PC-9 (cell line): ENCODE measurements at regions not wholly inside any gene's neighbourhood (a gene's known extent, or its start where the extent isn't known, plus 50 kb on each side); places are given as distances from the start of the nearest gene placed in this dataset.
"Not testable (repeated sequence)": the region's sequence is repeated elsewhere in the genome, so short reads cannot be mapped to it uniquely, and the experiment has no call there.

Source experiments
- BruUV-seq: library from RNA; stranded (reverse); fragments of 400-500 nt; replicated peaks from 2 replicates; lab custom pipeline; 2021; lab: Mats Ljungman, UMichigan
- CTCF ChIA-PET: fragments of 300-600 bp; sonication (Branson Sonifier 250); formaldehyde crosslinking; loops from one replicate; lab custom pipeline; 2022; ENCODE audit warnings: antibody characterized with exemption; lab: Charles Lee
- POLR2A ChIA-PET: fragments of 300-600 bp; sonication (Branson Sonifier 250); formaldehyde crosslinking; loops from one replicate; lab custom pipeline; 2022; ENCODE audit warnings: antibody characterized with exemption; ENCODE audit not compliant: unreplicated experiment; lab: Charles Lee
- DNase-seq, 2 experiments: peaks; one replicate each; pipeline versions ENCODE4 v3.0.0 to v3.0.0-alpha.2; 2015 to 2022; ENCODE audit warnings: mixed read lengths in 1 of 2
- H2AFZ ChIP-seq: fragments of 200-600 bp; sonication (generic); 2 replicates; pipeline ENCODE4 v1.8.1; 2017; ENCODE audit warnings: antibody characterized with exemption
- H3F3A ChIP-seq: fragments of 200-600 bp; sonication (generic); 2 replicates; pipeline ENCODE4 v1.8.1; 2017; ENCODE audit warnings: antibody characterized with exemption, mild to moderate bottlenecking, low read depth; ENCODE audit not compliant: insufficient read depth
- H3K27ac ChIP-seq: fragments of 200-600 bp; sonication (generic); 2 replicates; pipeline ENCODE4 v1.6.1; 2016; ENCODE audit warnings: mixed run types
- H3K27me3 ChIP-seq: fragments of 200-600 bp; sonication (generic); 2 replicates; pipeline ENCODE4 v1.6.1; 2016; ENCODE audit warnings: low read depth, mixed run types; ENCODE audit not compliant: insufficient read depth
- H3K36me3 ChIP-seq: fragments of 200-600 bp; sonication (generic); 2 replicates; pipeline ENCODE4 v1.6.1; 2016; ENCODE audit warnings: low read depth, mixed run types
- H3K4me1 ChIP-seq: fragments of 200-600 bp; sonication (generic); replicated peaks from 2 replicates; pipeline ENCODE4 v1.6.1; 2016; ENCODE audit warnings: mixed run types; ENCODE audit not compliant: insufficient read depth
- H3K4me2 ChIP-seq: fragments of 200-600 bp; sonication (generic); 2 replicates; pipeline ENCODE4 v1.6.1; 2017; ENCODE audit warnings: mixed run types
- H3K4me3 ChIP-seq: fragments of 200-600 bp; sonication (generic); 2 replicates; pipeline ENCODE4 v1.6.1; 2016; ENCODE audit warnings: mixed run types
- H3K79me2 ChIP-seq: fragments of 200-600 bp; sonication (generic); 2 replicates; pipeline ENCODE4 v1.6.1; 2017; ENCODE audit warnings: low read depth, mixed run types
- H3K9me2 ChIP-seq: fragments of 200-600 bp; sonication (generic); 2 replicates; pipeline ENCODE4 v1.8.1; 2017; ENCODE audit warnings: mild to moderate bottlenecking; ENCODE audit not compliant: insufficient read depth
- H3K9me3 ChIP-seq: fragments of 200-600 bp; sonication (generic); 2 replicates; pipeline ENCODE4 v1.8.1; 2016; ENCODE audit warnings: low read depth; ENCODE audit not compliant: insufficient read depth
- H4K20me1 ChIP-seq: fragments of 200-600 bp; sonication (generic); 2 replicates; pipeline ENCODE4 v1.8.1; 2017; ENCODE audit not compliant: insufficient read depth
- CTCF ChIP-seq: fragments of 200-600 bp; sonication (generic); conservative IDR thresholded peaks from 2 replicates; pipeline ENCODE4 v1.6.1; 2017; ENCODE audit warnings: mixed run types, antibody characterized with exemption, mild to moderate bottlenecking, moderate library complexity
- EZH2 ChIP-seq: fragments of 200-600 bp; sonication (generic); IDR thresholded peaks from 2 replicates; pipeline ENCODE4 v1.8.0; 2017; ENCODE audit warnings: antibody characterized with exemption, low read depth
- intact Hi-C: fragments of 100-400 bp; cut with micrococcal nuclease; formaldehyde crosslinking; loops from one replicate; pipeline ENCODE4 v1.10.0; 2022; ENCODE audit not compliant: unreplicated experiment

DNA sequence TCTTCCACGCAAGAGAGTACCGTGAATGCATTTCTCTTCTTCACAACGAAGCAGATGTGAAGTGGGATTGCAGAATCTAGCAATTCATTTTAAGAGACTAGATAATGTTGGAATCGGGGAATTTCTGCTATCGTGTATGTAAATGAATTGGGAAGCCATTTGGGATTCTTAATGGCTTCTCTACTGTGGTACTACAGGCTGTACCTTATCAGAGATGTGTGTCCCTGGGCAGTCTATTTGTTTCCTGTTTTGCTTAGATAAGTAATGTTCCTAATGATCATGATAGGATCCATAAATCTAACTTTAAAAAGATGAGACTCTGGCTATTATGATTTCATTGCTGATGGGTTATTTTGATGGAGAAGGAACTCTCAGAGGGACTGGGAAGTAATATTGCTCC lies 320.6 kb downstream of the REEP3 start:
- no peaks in the 10 kb centered on the region for H3K9me3 ChIP-seq
- intact Hi-C loops = no loop called here
- CTCF ChIA-PET = no interaction called here
- POLR2A ChIA-PET = no interaction called here
- DNase-seq = no peak
- no peaks in the 10 kb centered on the region for H4K20me1 ChIP-seq
- TF ChIP-seq CTCF = no peak
- no peak for TF ChIP-seq EZH2
- H3K4me2 ChIP-seq = no peak overlapping the region
- no peak overlapping the region for H2AFZ ChIP-seq
- no peaks in the 10 kb centered on the region for H3K9me2 ChIP-seq
- no peaks in the 10 kb centered on the region for H3K36me3 ChIP-seq
- H3K27ac ChIP-seq = no peak overlapping the region
- no peaks in the 10 kb centered on the region for H3K79me2 ChIP-seq
- no peaks in the 10 kb centered on the region for H3K4me1 ChIP-seq
- no peak overlapping the region for H3K4me3 ChIP-seq
- peaks cover 38% of the 10 kb centered on the region for H3K27me3 ChIP-seq
- BruUV-seq = no TSS peak
- H3F3A ChIP-seq = no peaks in the 10 kb centered on the region

- Histone ChIP-seq H2AFZ (no peak overlapping the region), H3F3A (no peaks in the 10 kb centered on the region), H3K4me3 (no peak overlapping the region), H3K27ac (no peak overlapping the region), H3K4me1 (no peaks in the 10 kb centered on the region), H3K79me2 (no peaks in the 10 kb centered on the region), H4K20me1 (no peaks in the 10 kb centered on the region), H3K36me3 (no peaks in the 10 kb centered on the region), H3K4me2 (no peak overlapping the region), H3K27me3 (peaks cover 51% of the 10 kb centered on the region), H3K9me3 (no peaks in the 10 kb centered on the region), H3K9me2 (no peaks in the 10 kb centered on the region)
- BruUV-seq = no TSS peak
- TF ChIP-seq EZH2 = no peak
- no peak for TF ChIP-seq CTCF
- ChIA-PET CTCF (no interaction called here), POLR2A (interaction anchor here (0.5 kb wide), 1 partner anchor 226 kb away, joined by 7 read pairs; no protein-coding TSS in a partner anchor)
- intact Hi-C loops = no loop called here
- no peak for DNase-seq
Observed at GRCh38 chr10:63843107-63843506, 321.9 kb downstream of the REEP3 start.

- H3K4me2 ChIP-seq, H3K36me3 ChIP-seq, BruUV-seq, H2AFZ ChIP-seq, H4K20me1 ChIP-seq, H3K9me3 ChIP-seq, CTCF ChIA-PET, H3K27ac ChIP-seq, POLR2A ChIA-PET, H3K4me1 ChIP-seq, H3F3A ChIP-seq, H3K9me2 ChIP-seq, DNase-seq, H3K4me3 ChIP-seq, H3K79me2 ChIP-seq, intact Hi-C loops: not testable (repeated sequence)
- H3K27me3 ChIP-seq = peaks cover 41% of the 10 kb centered on the region
Observed at GRCh38 chr10:63848871-63849270, 327.7 kb downstream of the REEP3 start.

DNA sequence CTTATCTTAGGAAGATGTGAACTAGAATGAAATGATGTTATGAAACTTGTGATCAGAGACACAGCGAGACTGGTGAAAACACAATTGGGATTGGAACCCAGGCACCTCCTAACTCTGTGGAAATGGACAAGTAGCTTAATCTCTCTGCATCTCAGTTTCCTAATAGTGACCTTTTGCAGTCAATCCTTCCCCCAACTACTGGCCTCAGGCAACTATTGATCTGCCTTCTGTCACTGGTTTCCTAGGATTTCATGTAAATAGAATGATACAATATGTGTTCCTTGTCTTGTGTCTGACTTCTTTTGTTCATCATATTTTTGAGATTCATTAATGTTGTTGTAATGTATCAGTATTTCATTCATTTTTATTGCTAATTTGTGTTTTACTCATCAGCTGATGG lies 341.7 kb downstream of the REEP3 start:
- peaks cover 1% of the 10 kb centered on the region; the same call in 1 of the 2 replicates for H3K9me3 ChIP-seq
- no peaks in the 10 kb centered on the region for H3F3A ChIP-seq
- no peak overlapping the region for H3K4me2 ChIP-seq
- no TSS peak for BruUV-seq
- H3K79me2 ChIP-seq = no peaks in the 10 kb centered on the region
- H3K9me2 ChIP-seq = no peaks in the 10 kb centered on the region
- no peak for DNase-seq
- CTCF ChIA-PET = no interaction called here
- no peaks in the 10 kb centered on the region for H3K36me3 ChIP-seq
- H3K27me3 ChIP-seq = peaks cover 4% of the 10 kb centered on the region; the same call in 1 of the 2 replicates
- no peaks in the 10 kb centered on the region for H3K4me1 ChIP-seq
- H3K27ac ChIP-seq = no peak overlapping the region
- POLR2A ChIA-PET = no interaction called here
- TF ChIP-seq EZH2 (no peak), CTCF (no peak)
- intact Hi-C loops = no loop called here
- H4K20me1 ChIP-seq = no peaks in the 10 kb centered on the region; the same call in 1 of the 2 replicates
- no peak overlapping the region for H3K4me3 ChIP-seq
- no peak overlapping the region for H2AFZ ChIP-seq
